ENCODE measurements at regions not wholly inside any gene's neighbourhood (a gene's known extent, or its start where the extent isn't known, plus 50 kb on each side); places are given as distances from the start of the nearest gene placed in this dataset.
"Not testable (repeated sequence)": the region's sequence is repeated elsewhere in the genome, so short reads cannot be mapped to it uniquely, and the experiment has no call there.

GRCh38 chr7:67635271-67635670 lies 638.6 kb downstream of the TYW1 start:
- TF ChIP-seq POLR2A (IDR thresholded peaks at IDR 0.05; ENCODE audit: low read depth, low read length): no peak
- DNase-seq (ENCODE audit: insufficient read length, low spot score) (no peak), FAIRE-seq (no peak)

- FAIRE-seq: no peak
- DNase-seq (ENCODE audit: insufficient read length, low spot score): no peak
- TF ChIP-seq POLR2A (IDR thresholded peaks at IDR 0.05; ENCODE audit: low read depth, low read length): no peak
Observed at GRCh38 chr7:67636348-67637022, 639.9 kb downstream of the TYW1 start.

- no peak for FAIRE-seq
- no peak for DNase-seq (ENCODE audit: insufficient read length, low spot score)
- no peak for TF ChIP-seq POLR2A (IDR thresholded peaks at IDR 0.05; ENCODE audit: low read depth, low read length)
Observed at GRCh38 chr7:67637023-67637358, 640.4 kb downstream of the TYW1 start.

- not testable (repeated sequence) for FAIRE-seq; DNase-seq (ENCODE audit: insufficient read length, low spot score)
Observed at GRCh38 chr7:67642542-67642941, 645.9 kb downstream of the TYW1 start.

- TF ChIP-seq POLR2A (IDR thresholded peaks at IDR 0.05; ENCODE audit: low read depth, low read length): no peak
- FAIRE-seq (no peak), DNase-seq (ENCODE audit: insufficient read length, low spot score) (no peak)
Observed at GRCh38 chr7:67644151-67644550, 647.5 kb downstream of the TYW1 start.

GRCh38 chr7:67652937-67653336 lies 656.3 kb downstream of the TYW1 start:
- TF ChIP-seq POLR2A (IDR thresholded peaks at IDR 0.05; ENCODE audit: low read depth, low read length): no peak
- DNase-seq (ENCODE audit: insufficient read length, low spot score): no peak
- no peak for FAIRE-seq

- DNase-seq (ENCODE audit: insufficient read length, low spot score) (no peak), FAIRE-seq (no peak)
- no peak for TF ChIP-seq POLR2A (IDR thresholded peaks at IDR 0.05; ENCODE audit: low read depth, low read length)
Observed at GRCh38 chr7:67653856-67654454, 657.3 kb downstream of the TYW1 start.

- FAIRE-seq (no peak), DNase-seq (ENCODE audit: insufficient read length, low spot score) (no peak)
- no peak for TF ChIP-seq POLR2A (IDR thresholded peaks at IDR 0.05; ENCODE audit: low read depth, low read length)
Observed at GRCh38 chr7:67654642-67655041, 658.0 kb downstream of the TYW1 start.

- TF ChIP-seq POLR2A (IDR thresholded peaks at IDR 0.05; ENCODE audit: low read depth, low read length): no peak
- no peak for FAIRE-seq
- no peak for DNase-seq (ENCODE audit: insufficient read length, low spot score)
Observed at GRCh38 chr7:67655168-67655567, 658.5 kb downstream of the TYW1 start.

- no peak for TF ChIP-seq POLR2A (IDR thresholded peaks at IDR 0.05; ENCODE audit: low read depth, low read length)
- FAIRE-seq (no peak), DNase-seq (ENCODE audit: insufficient read length, low spot score) (no peak)
Observed at GRCh38 chr7:67659091-67659490, 662.5 kb downstream of the TYW1 start.

GRCh38 chr7:67662804-67663203 lies 666.2 kb downstream of the TYW1 start:
- no peak for FAIRE-seq
- TF ChIP-seq POLR2A (IDR thresholded peaks at IDR 0.05; ENCODE audit: low read depth, low read length): no peak
- no peak for DNase-seq (ENCODE audit: insufficient read length, low spot score)

GRCh38 chr7:67663644-67664043 lies 667.0 kb downstream of the TYW1 start:
- no peak for TF ChIP-seq POLR2A (IDR thresholded peaks at IDR 0.05; ENCODE audit: low read depth, low read length)
- DNase-seq (ENCODE audit: insufficient read length, low spot score): no peak
- no peak for FAIRE-seq

GRCh38 chr7:67666359-67666758 lies 669.7 kb downstream of the TYW1 start:
- FAIRE-seq; DNase-seq (ENCODE audit: insufficient read length, low spot score): not testable (repeated sequence)

- TF ChIP-seq POLR2A (IDR thresholded peaks at IDR 0.05; ENCODE audit: low read depth, low read length): no peak
Observed at GRCh38 chr7:67671006-67671548, 674.4 kb downstream of the TYW1 start.

GRCh38 chr7:67673861-67674260 lies 677.2 kb downstream of the TYW1 start:
- TF ChIP-seq POLR2A (IDR thresholded peaks at IDR 0.05; ENCODE audit: low read depth, low read length): no peak

More at GRCh38 chr7:67671006-67671548, 674.4 kb downstream of the TYW1 start:
- DNase-seq (ENCODE audit: insufficient read length, low spot score): no peak
- no peak for FAIRE-seq

GRCh38 chr7:67674862-67675261 lies 678.2 kb downstream of the TYW1 start:
- FAIRE-seq; DNase-seq (ENCODE audit: insufficient read length, low spot score): not testable (repeated sequence)

More at GRCh38 chr7:67673861-67674260, 677.2 kb downstream of the TYW1 start:
- FAIRE-seq (no peak), DNase-seq (ENCODE audit: insufficient read length, low spot score) (no peak)

All from H54 (cell line).